Esophagus muscularis mucosa (tissue), 4 donors: ENCODE measurements at regions not wholly inside any gene's neighbourhood (a gene's known extent, or its start where the extent isn't known, plus 50 kb on each side); places are given as distances from the start of the nearest gene placed in this dataset.

Experiments
- CTCF ChIP-seq, 3 experiments: fragments of 200-600 bp in 2 of 3; fragments of 450-650 bp in 1 of 3; sonication (generic) in 2 of 3; IDR thresholded peaks; one replicate each; pipeline ENCODE4 v1.5.1; 2017 to 2019; ENCODE audit warnings: antibody characterized with exemption in 3 of 3, mild to moderate bottlenecking in 2 of 3, moderate library complexity in 1 of 3
- EP300 ChIP-seq: sonication (generic); formaldehyde crosslinking; IDR thresholded peaks from one replicate; pipeline ENCODE4 v1.6.1; 2017; ENCODE audit warnings: antibody characterized with exemption
- POLR2A ChIP-seq: fragments of 450-650 bp; IDR thresholded peaks from one replicate; pipeline ENCODE4 v1.6.1; 2017; ENCODE audit warnings: antibody characterized with exemption, moderate library complexity, mild to moderate bottlenecking, low read depth
- POLR2AphosphoS5 ChIP-seq, 2 donors: sonication (generic); formaldehyde crosslinking; IDR thresholded peaks; one replicate each; pipeline ENCODE4 v1.6.1; 2017; ENCODE audit warnings: antibody characterized with exemption in 2 of 2

- TF ChIP-seq POLR2AphosphoS5 (IDR thresholded peaks at IDR 0.05) (no peak), CTCF (IDR thresholded peaks at IDR 0.05) (no peak), EP300 (no peak), POLR2A (no peak)
These were observed 295.2 kb upstream of the PFKP start for GRCh38 chr10:2772135-2772534.
